NT2/D1 (cell line): ENCODE measurements at regions not wholly inside any gene's neighbourhood (a gene's known extent, or its start where the extent isn't known, plus 50 kb on each side); places are given as distances from the start of the nearest gene placed in this dataset.

Source experiments
- SUZ12 ChIP-seq: IDR thresholded peaks from 2 replicates; pipeline ENCODE4 v1.6.1; 2011; ENCODE audit not compliant: insufficient read length, insufficient read depth; ENCODE audit errors: extremely low read depth
- YY1 ChIP-seq: IDR thresholded peaks from 2 replicates; pipeline ENCODE4 v1.6.1; 2011; ENCODE audit not compliant: insufficient read length, insufficient read depth
- ZNF274 ChIP-seq: IDR thresholded peaks from 2 replicates; pipeline ENCODE4 v1.6.1; 2011; ENCODE audit warnings: mild to moderate bottlenecking, low read depth, low read length

DNA sequence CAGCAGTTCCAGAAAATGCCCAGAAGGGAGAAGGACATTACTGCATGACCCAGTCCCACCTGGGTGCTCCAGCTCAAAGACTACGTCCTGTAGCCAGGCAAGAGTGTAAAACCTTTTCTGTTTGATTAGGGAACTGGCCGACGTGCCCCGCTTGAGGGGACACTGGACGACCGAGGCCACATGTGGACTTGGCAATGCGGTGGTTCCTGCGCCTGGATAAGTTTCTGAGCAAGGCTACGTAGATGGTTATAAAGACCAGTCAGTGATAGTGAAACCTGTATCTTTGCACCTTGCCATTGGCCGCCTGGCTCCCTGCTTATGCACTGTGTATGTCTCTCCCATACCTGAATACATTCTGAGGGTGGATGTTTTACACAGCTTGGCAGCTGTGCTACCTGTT is 567.0 kb upstream of the CRIM1 start:
- TF ChIP-seq YY1 (no peak), SUZ12 (no peak), ZNF274 (no peak)
